GM21526 (cell line): ENCODE measurements at regions not wholly inside any gene's neighbourhood (a gene's known extent, or its start where the extent isn't known, plus 50 kb on each side); places are given as distances from the start of the nearest gene placed in this dataset.
"Not testable (repeated sequence)": the region's sequence is repeated elsewhere in the genome, so short reads cannot be mapped to it uniquely, and the experiment has no call there.

Experiments used
- ATAC-seq: cut with Tn5 transposase; IDR thresholded peaks from one replicate; pipeline ENCODE4 v1.9.1; 2021; ENCODE audit warnings: moderate library complexity; ENCODE audit not compliant: unreplicated experiment, low FRiP score

DNA sequence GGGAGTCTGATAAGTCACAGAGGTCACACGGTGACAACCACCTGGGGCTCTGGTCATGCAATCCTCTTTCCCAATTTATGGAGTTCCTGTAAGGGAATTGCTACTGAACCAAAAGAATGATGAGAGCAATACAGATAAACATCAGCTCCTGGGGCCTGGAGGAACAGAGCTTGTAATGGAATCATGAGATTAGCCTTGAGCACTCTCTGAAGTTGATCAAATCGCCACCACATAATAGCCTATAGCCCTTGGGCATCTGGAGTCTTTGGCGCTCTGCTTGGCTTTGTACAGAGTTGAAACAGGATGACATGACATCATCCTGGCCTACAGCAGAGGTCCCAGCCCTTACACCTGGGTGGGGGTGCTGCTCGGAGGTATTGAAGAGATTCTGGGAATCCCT, 154.3 kb upstream of the DTNBP1 start:
- no peak for ATAC-seq

DNA sequence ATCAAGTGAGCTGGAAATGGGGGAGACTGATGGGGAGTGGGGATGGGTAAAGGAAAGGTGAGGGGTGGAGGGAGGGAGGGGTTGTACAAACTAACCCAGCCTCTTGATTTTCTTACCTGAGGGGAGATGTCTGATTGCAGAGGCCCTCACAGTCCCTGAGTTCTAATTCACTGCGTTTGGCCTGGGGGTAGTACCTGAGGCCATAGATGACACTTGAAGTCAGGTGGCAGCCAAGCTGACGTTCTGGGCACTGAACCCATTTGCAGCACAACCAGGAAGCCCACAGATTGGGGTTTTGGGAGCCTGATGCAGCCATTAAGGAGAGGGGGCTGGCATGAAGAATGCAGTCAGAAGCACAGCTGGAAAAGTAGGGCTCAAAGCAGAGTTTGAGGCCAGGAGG, 153.8 kb upstream of the DTNBP1 start:
- no peak for ATAC-seq

DNA sequence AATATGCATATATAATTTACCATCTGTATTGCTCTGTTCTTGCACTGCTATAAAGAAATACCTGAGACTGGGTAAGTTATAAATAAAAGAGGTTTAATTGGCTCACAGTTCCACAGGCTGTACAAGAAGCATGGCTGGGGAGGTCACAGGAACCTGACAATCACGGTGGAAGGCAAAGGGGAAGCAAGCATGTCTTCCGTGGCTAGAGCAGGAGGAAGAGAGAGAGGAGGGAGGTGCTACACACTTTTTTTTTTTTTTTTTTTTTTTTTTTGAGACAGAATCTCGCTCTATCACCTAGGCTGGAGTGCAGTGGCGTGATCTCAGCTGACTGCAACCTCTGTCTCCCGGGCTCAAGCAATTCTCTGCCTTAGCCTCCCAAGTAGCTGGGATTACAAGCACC, 150.9 kb upstream of the DTNBP1 start:
- not testable (repeated sequence) for ATAC-seq

GRCh38 chr6:15811107-15811506, 148.3 kb upstream of the DTNBP1 start:
- ATAC-seq, result no peak

DNA sequence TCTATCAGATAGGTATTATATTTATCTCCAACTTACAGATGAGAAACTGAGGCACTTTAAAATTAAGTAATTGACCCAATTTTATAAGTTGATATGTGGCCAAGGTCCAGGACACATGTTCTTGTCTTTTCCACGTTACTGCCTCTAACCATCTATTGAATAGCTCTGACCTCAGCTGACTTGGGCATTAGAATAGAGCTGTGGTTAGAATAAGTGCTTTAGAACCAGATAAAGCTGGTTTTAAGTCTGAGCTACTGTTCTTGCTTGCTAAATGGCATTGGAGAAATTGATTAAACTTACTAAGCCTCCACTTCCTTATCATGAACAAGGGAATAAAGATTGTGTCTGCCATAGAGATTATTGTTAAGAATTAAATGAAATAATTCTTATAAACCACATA, 147.8 kb upstream of the DTNBP1 start:
- ATAC-seq, result no peak

DNA sequence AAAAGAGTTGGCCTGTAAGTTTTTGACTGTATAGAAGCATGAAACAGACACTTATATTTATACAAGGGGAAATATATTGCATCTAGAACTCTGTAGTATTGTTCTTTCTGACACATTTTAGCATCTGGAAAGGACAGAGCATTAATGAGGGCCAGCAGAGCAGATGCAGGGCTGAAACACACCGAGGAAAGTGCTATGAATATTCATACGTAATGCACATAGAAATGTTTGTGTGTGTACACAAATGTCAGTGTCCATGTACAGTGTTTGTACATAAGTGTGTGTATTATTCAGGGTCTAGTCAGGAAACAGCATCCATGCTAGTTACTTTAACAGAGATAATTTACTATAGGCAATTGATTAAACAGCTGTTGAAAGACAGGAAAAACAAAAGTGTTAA, 146.5 kb upstream of the DTNBP1 start:
- no peak for ATAC-seq

GRCh38 chr6:15804164-15805154, 141.6 kb upstream of the DTNBP1 start:
- ATAC-seq, result no peak

DNA sequence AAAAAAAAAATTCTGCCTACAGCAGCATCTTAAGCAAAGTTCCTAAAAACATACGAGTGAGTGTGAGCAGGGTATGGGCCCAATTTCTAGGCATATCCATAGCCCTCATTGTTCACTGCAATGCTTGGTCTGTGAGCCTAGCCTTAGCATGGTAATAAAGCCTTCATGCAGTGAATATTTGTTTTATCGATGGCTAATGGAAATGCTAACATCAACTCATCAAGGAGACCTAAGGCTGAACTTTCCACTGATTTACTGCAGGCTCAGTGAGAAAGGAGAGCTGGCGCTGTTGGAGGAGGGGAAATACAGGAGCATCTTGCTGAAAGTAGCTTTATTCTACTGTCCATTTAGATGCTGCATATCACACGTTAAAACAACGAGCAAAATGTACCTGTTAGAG, 139.6 kb upstream of the DTNBP1 start:
- no peak for ATAC-seq

- ATAC-seq, result no peak
These were observed 139.1 kb upstream of the DTNBP1 start for GRCh38 chr6:15801912-15802311.

DNA sequence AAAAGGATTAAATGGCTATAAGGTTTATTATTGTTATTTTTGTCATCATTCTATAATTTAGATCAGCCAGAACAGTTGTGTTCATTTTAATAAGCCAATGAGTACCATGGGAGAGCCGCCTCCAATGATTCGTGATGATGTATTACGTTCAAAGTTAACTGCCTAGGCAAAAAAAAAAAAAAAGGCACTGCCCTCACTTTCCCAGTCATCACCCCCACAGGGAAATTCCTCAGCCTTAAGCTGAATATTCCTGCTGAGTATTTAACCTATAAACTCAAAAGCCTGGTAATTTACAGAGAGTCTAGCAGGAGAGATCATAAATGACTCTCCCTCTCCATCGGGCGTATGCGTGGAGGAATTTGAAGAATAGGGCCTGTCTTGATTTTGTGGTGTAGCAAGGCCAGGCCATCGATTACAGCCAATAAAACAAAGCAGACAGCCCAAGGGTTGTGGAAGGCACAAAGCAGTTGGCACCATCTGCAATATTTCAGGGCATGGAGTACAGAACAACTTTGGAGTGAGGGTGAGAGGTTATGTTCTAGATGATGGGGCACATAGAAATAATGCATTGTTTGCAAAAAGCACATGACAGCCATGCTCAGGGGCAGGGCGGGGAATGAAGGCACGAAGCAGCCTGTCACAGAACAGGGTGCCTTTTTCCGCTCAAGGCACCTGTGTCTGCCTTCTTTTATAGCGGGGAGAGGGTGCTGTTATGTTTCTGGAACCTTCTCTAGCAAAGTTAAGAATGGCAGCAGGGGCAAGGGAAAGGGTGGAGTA, 138.2 kb upstream of the DTNBP1 start:
- no peak for ATAC-seq

DNA sequence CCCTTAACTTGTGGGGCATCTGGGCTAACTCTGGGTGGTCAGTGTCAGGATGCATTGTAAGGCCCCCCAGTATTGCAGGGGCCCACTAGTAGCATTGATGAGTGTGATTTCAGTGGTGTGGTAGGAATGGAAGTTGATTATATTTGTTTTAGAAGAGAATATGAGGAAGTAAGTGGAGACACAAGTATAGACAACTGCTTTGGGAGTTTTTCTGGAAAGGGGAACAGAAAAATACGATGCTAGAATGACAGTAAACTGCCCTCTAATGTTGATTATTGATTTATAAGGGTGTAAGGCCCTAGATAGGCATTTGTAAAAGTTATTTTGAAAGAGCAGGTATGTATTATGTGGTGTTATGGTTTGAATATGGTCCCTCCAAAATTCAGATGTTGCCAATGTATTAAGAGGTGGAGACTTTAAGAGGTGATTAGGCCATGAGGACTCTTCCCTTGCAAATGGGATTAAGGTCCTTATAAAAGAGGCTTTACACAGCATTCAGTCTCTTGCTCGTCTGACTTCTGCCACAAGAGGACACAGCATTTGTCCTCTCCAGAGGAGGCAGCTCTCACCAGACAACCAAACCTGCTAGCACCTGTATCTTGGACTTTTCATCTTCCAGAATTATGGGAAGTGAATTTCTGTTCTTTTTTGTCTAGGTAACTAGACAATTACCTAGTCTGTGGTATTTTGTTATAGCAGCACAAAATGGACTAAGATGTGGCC, 135.9 kb upstream of the DTNBP1 start:
- ATAC-seq, result no peak

GRCh38 chr6:15796844-15797243, 134.0 kb upstream of the DTNBP1 start:
- ATAC-seq, result no peak

GRCh38 chr6:15796130-15796771, 133.4 kb upstream of the DTNBP1 start:
- ATAC-seq, result no peak

DNA sequence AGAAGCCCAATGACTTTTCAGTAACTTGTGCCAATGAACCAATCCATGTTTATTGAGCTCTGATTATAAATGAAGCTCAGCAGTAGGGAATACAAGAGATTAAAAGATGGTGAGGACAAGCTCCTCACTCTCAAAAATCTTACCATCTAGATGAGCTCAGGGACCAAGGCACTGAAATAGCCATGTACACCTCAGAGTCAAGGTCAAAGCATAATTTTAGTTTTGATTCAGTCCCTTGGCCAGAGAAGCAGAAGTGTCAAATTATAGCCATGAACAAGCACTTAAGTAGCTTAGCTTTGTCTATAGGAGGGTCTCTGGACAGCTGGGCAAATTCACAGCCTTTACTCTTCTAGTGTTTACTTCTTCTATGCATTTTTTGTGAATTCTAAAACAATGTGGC, 131.0 kb upstream of the DTNBP1 start:
- ATAC-seq, result no peak

- no peak for ATAC-seq
These were observed 130.5 kb upstream of the DTNBP1 start for GRCh38 chr6:15793288-15793687.

GRCh38 chr6:15792842-15793241, 130.0 kb upstream of the DTNBP1 start:
- no peak for ATAC-seq

DNA sequence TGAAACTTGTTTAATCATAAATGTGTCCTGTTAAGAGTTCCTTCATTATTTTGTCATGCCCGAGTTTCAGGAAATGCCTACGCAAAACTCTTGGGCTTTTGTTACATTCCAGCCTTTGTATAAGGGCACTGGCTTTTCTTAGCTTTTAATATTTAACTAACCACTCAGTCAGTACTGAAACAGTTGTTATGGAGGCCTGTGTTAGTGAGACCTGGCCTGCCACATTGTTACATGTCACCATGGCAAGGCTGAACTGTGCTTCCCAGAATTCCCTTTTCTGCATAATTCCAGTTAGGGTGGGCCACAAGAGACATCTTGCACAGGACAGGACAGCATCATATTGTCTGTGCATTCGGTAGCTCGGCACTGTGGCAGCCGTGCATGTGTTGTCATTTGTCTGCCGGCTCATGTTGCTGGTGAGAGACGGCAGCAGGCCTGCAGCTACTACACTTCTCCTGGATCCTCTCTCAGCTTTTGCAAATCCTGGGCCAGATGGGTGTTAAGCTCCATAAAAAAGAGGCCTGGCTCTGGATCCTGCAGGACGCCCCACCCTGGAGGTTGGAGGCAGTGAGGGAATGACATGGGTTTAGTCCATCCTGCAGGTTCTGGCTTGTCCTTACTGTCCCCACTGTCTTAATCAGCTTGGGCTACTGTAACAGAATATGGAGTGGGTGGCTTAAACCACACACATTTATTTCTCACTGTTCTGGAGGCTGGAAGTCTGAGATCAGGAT, 128.8 kb upstream of the DTNBP1 start:
- ATAC-seq, result no peak

GRCh38 chr6:15790116-15790515, 127.3 kb upstream of the DTNBP1 start:
- no peak for ATAC-seq

- no peak for ATAC-seq
These were observed 124.0 kb upstream of the DTNBP1 start for GRCh38 chr6:15786846-15787245.

DNA sequence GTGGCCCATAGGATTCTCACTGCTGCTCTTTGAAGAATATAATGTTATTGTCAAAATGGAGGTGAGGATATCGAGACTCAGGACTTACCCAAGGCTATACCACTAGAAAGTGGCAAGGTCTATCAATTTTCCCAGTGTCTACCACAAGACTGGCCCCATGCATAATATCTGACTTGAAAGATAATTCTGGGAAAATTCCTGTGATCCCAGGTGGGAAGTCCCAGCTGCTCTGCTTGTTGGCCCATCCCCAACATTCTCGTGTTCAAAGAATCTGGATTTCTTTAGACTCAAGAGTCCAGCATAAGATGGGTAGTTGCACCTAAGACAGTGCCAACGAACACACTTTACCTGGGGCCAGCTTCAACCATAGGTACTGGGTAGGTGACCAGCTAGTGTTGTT, 120.7 kb upstream of the DTNBP1 start:
- no peak for ATAC-seq
